HepG2 (cell line): ENCODE measurements at regions not wholly inside any gene's neighbourhood (a gene's known extent, or its start where the extent isn't known, plus 50 kb on each side); places are given as distances from the start of the nearest gene placed in this dataset.
A peak's percentile ranks its signal among the peaks of the same experiment; 100 is the strongest.

Experiments used
- CC2D1A ChIP-seq: sonication (generic); formaldehyde crosslinking; IDR thresholded peaks from 2 replicates; pipeline ENCODE4 v1.8.1; 2023; ENCODE audit warnings: mild to moderate bottlenecking, missing genetic modification reagents
- FOXA3 ChIP-seq: IDR thresholded peaks from 2 replicates; pipeline ENCODE4 v1.6.1; 2016; ENCODE audit warnings: missing genetic modification reagents, missing compliant biosample characterization
- FOXJ3 ChIP-seq: sonication (generic); formaldehyde crosslinking; IDR thresholded peaks from 2 replicates; pipeline ENCODE4 v1.4.0; 2020; ENCODE audit warnings: missing genetic modification reagents, mild to moderate bottlenecking, borderline replicate concordance
- FOXK1 ChIP-seq: sonication (generic); formaldehyde crosslinking; IDR thresholded peaks from 2 replicates; pipeline ENCODE4 v1.4.0; 2020; ENCODE audit warnings: low read depth, missing genetic modification reagents, borderline replicate concordance
- KDM4B ChIP-seq: sonication (generic); formaldehyde crosslinking; IDR thresholded peaks from 2 replicates; pipeline ENCODE4 v1.4.0; 2020; ENCODE audit warnings: missing genetic modification reagents
- NFKB2 ChIP-seq: sonication (generic); formaldehyde crosslinking; IDR thresholded peaks from 2 replicates; pipeline ENCODE4 v1.4.0; 2020; ENCODE audit warnings: missing genetic modification reagents, borderline replicate concordance
- RXRB ChIP-seq: IDR thresholded peaks from 2 replicates; pipeline ENCODE4 v1.6.1; 2016; ENCODE audit warnings: borderline replicate concordance, missing genetic modification reagents, missing compliant biosample characterization
- SP5 ChIP-seq: IDR thresholded peaks from 2 replicates; pipeline ENCODE4 v1.6.1; 2016; ENCODE audit warnings: low read depth, borderline replicate concordance
- TEF ChIP-seq: sonication (generic); formaldehyde crosslinking; IDR thresholded peaks from 2 replicates; pipeline ENCODE4 v1.5.0; 2020; ENCODE audit warnings: missing genetic modification reagents
- ZEB1 ChIP-seq: IDR thresholded peaks from 2 replicates; pipeline ENCODE4 v1.6.1; 2012; ENCODE audit warnings: mild to moderate bottlenecking, low read depth, inconsistent platforms; ENCODE audit not compliant: insufficient replicate concordance
- ZNF572 ChIP-seq: sonication (generic); formaldehyde crosslinking; IDR thresholded peaks from 2 replicates; pipeline ENCODE4 v1.5.1; 2020; ENCODE audit warnings: mild to moderate bottlenecking, missing genetic modification reagents
- ZSCAN20 ChIP-seq: sonication (generic); formaldehyde crosslinking; IDR thresholded peaks from 2 replicates; pipeline ENCODE4 v1.4.0; 2020; ENCODE audit warnings: missing genetic modification reagents, mild to moderate bottlenecking, borderline replicate concordance
- TF ChIP-seq, protein P1 (sequence below), 2 experiments: fragments of 450-650 bp in 1 of 2; sonication (generic) in 1 of 2; formaldehyde crosslinking in 1 of 2; IDR thresholded peaks; 2 replicates each; pipeline versions ENCODE4 v1.6.1 to v1.8.0; 2016 to 2022; ENCODE audit warnings: antibody characterized with exemption in 1 of 2, mild to moderate bottlenecking in 1 of 2, missing genetic modification reagents in 1 of 2
- TF ChIP-seq, protein P2 (sequence below): sonication (generic); formaldehyde crosslinking; IDR thresholded peaks from 2 replicates; pipeline ENCODE4 v1.8.1; 2022; ENCODE audit warnings: mild to moderate bottlenecking, missing genetic modification reagents
- TF ChIP-seq, protein P3 (sequence below): sonication (generic); formaldehyde crosslinking; IDR thresholded peaks from 2 replicates; pipeline ENCODE4 v1.5.1; 2020; ENCODE audit warnings: mild to moderate bottlenecking, missing genetic modification reagents, moderate library complexity

DNA sequence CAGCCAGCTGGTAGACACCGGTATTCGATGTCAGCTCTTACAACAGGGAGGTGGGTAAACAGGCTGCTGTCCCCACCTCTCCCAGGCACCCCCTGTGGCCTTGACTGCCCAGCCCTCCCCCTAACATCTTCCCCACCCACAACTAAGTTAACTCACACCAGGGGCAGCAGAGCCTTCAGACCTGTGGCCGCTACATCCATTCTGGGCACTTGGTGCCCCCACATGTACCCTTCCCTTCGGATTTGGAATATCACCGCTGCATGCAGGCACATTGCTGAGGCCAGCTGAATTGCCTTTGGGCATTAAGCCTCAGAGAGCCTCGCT lies 130.3 kb downstream of the MYCN start (continued):
- TF ChIP-seq, protein P1, sequence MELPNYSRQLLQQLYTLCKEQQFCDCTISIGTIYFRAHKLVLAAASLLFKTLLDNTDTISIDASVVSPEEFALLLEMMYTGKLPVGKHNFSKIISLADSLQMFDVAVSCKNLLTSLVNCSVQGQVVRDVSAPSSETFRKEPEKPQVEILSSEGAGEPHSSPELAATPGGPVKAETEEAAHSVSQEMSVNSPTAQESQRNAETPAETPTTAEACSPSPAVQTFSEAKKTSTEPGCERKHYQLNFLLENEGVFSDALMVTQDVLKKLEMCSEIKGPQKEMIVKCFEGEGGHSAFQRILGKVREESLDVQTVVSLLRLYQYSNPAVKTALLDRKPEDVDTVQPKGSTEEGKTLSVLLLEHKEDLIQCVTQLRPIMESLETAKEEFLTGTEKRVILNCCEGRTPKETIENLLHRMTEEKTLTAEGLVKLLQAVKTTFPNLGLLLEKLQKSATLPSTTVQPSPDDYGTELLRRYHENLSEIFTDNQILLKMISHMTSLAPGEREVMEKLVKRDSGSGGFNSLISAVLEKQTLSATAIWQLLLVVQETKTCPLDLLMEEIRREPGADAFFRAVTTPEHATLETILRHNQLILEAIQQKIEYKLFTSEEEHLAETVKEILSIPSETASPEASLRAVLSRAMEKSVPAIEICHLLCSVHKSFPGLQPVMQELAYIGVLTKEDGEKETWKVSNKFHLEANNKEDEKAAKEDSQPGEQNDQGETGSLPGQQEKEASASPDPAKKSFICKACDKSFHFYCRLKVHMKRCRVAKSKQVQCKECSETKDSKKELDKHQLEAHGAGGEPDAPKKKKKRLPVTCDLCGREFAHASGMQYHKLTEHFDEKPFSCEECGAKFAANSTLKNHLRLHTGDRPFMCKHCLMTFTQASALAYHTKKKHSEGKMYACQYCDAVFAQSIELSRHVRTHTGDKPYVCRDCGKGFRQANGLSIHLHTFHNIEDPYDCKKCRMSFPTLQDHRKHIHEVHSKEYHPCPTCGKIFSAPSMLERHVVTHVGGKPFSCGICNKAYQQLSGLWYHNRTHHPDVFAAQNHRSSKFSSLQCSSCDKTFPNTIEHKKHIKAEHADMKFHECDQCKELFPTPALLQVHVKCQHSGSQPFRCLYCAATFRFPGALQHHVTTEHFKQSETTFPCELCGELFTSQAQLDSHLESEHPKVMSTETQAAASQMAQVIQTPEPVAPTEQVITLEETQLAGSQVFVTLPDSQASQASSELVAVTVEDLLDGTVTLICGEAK (IDR thresholded peaks at IDR 0.05) = no peak
- TF ChIP-seq, protein P1 (CRISPR knock-in tag; IDR thresholded peaks at IDR 0.05) = peak; percentile 36; the same call in 1 of the 2 replicates
- TF ChIP-seq CC2D1A (CRISPR knock-in tag) (0 out of 2 replicates have a peak, but pooled peaks have one; percentile 36), ZSCAN20 (CRISPR knock-in tag) (0 out of 2 replicates have a peak, but pooled peaks have one; percentile 4), NFKB2 (no peak), FOXA3 (CRISPR knock-in tag) (peak; percentile 26; the same call in 1 of the 2 replicates), FOXK1 (CRISPR knock-in tag) (peak; percentile 9; the same call in 1 of the 2 replicates), KDM4B (CRISPR knock-in tag) (0 out of 2 replicates have a peak, but pooled peaks have one; percentile 2), FOXJ3 (0 out of 2 replicates have a peak, but pooled peaks have one; percentile 19), TEF (CRISPR knock-in tag) (no peak), ZEB1 (peak; percentile 17), RXRB (peak; percentile 7; the same call in 1 of the 2 replicates), ZNF572 (CRISPR knock-in tag) (no peak), SP5 (CRISPR knock-in tag) (no peak; the same call in 1 of the 2 replicates)
- TF ChIP-seq, protein P2, sequence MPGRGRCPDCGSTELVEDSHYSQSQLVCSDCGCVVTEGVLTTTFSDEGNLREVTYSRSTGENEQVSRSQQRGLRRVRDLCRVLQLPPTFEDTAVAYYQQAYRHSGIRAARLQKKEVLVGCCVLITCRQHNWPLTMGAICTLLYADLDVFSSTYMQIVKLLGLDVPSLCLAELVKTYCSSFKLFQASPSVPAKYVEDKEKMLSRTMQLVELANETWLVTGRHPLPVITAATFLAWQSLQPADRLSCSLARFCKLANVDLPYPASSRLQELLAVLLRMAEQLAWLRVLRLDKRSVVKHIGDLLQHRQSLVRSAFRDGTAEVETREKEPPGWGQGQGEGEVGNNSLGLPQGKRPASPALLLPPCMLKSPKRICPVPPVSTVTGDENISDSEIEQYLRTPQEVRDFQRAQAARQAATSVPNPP (CRISPR knock-in tag) = no peak
- TF ChIP-seq, protein P3, sequence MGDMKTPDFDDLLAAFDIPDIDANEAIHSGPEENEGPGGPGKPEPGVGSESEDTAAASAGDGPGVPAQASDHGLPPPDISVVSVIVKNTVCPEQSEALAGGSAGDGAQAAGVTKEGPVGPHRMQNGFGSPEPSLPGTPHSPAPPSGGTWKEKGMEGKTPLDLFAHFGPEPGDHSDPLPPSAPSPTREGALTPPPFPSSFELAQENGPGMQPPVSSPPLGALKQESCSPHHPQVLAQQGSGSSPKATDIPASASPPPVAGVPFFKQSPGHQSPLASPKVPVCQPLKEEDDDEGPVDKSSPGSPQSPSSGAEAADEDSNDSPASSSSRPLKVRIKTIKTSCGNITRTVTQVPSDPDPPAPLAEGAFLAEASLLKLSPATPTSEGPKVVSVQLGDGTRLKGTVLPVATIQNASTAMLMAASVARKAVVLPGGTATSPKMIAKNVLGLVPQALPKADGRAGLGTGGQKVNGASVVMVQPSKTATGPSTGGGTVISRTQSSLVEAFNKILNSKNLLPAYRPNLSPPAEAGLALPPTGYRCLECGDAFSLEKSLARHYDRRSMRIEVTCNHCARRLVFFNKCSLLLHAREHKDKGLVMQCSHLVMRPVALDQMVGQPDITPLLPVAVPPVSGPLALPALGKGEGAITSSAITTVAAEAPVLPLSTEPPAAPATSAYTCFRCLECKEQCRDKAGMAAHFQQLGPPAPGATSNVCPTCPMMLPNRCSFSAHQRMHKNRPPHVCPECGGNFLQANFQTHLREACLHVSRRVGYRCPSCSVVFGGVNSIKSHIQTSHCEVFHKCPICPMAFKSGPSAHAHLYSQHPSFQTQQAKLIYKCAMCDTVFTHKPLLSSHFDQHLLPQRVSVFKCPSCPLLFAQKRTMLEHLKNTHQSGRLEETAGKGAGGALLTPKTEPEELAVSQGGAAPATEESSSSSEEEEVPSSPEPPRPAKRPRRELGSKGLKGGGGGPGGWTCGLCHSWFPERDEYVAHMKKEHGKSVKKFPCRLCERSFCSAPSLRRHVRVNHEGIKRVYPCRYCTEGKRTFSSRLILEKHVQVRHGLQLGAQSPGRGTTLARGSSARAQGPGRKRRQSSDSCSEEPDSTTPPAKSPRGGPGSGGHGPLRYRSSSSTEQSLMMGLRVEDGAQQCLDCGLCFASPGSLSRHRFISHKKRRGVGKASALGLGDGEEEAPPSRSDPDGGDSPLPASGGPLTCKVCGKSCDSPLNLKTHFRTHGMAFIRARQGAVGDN = no peak
